ENCODE measurements at regions not wholly inside any gene's neighbourhood (a gene's known extent, or its start where the extent isn't known, plus 50 kb on each side); places are given as distances from the start of the nearest gene placed in this dataset.

DNA sequence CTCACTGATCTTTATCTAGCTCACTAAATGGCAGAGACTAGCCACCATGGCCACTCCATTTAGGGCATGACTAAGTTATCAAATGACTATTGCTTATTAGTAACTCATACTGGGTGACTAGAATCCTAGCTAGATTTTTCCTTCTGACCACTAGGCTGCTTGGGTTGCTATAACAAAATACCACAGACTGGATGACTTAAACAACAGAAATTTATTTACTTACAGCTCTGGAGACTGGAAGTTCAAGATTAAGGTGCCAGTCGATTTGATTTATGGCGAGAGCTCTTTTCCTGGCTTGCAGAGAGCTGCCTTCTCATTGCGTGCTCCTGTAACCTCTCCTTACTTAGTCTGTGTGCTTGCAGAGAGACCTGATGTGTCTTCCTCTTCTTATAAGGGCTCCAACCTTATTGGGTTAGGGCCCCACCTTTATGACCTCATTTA is 55.0 kb upstream of the APC start (continued):
- TF ChIP-seq SFPQ (IDR thresholded peaks at IDR 0.05; ENCODE audit: low read depth, low read length) (no peak), CREM (IDR thresholded peaks at IDR 0.05; ENCODE audit: low read depth) (no peak), FOXO4 (CRISPR knock-in tag; IDR thresholded peaks at IDR 0.05) (no peak), ZNF224 (CRISPR knock-in tag; IDR thresholded peaks at IDR 0.05) (no peak), ZNF274 (IDR thresholded peaks at IDR 0.05; ENCODE audit: borderline replicate concordance, low read depth, low read length) (no peak), SAP30 (IDR thresholded peaks at IDR 0.05; ENCODE audit: borderline replicate concordance, insufficient read depth, low read depth, low read length, poor library complexity, severe bottlenecking) (no peak), HOXB6 (CRISPR knock-in tag; IDR thresholded peaks at IDR 0.05; ENCODE audit: borderline replicate concordance) (no peak), ZNF239 (CRISPR knock-in tag; IDR thresholded peaks at IDR 0.05) (no peak), MITF (IDR thresholded peaks at IDR 0.05) (no peak), SMARCA4 (IDR thresholded peaks at IDR 0.05) (peak; percentile 38; the same call in 1 of the 2 replicates), CBFA2T2 (conservative IDR thresholded peaks at IDR 0.05) (no peak), ASH1L (IDR thresholded peaks at IDR 0.05; ENCODE audit: borderline replicate concordance, low read depth, partially characterized antibody) (no peak), ZBTB9 (CRISPR knock-in tag; IDR thresholded peaks at IDR 0.05) (no peak), ID3 (CRISPR knock-in tag; IDR thresholded peaks at IDR 0.05) (no peak), ID3 (tag; IDR thresholded peaks at IDR 0.05) (no peak), ZNF316 (IDR thresholded peaks at IDR 0.05) (no peak), ETS1 (conservative IDR thresholded peaks at IDR 0.05; ENCODE audit: control insufficient read depth, low read depth, low read length) (no peak), PYGO2 (tag; IDR thresholded peaks at IDR 0.05) (no peak), FUS (optimal IDR thresholded peaks at IDR 0.05; ENCODE audit: low read depth, low read length) (no peak), POLR2A (conservative IDR thresholded peaks at IDR 0.05) (no peak)
- TF ChIP-seq, protein P1, sequence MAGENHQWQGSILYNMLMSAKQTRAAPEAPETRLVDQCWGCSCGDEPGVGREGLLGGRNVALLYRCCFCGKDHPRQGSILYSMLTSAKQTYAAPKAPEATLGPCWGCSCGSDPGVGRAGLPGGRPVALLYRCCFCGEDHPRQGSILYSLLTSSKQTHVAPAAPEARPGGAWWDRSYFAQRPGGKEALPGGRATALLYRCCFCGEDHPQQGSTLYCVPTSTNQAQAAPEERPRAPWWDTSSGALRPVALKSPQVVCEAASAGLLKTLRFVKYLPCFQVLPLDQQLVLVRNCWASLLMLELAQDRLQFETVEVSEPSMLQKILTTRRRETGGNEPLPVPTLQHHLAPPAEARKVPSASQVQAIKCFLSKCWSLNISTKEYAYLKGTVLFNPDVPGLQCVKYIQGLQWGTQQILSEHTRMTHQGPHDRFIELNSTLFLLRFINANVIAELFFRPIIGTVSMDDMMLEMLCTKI (IDR thresholded peaks at IDR 0.05; ENCODE audit: partially characterized antibody) = no peak
